ENCODE measurements at regions not wholly inside any gene's neighbourhood (a gene's known extent, or its start where the extent isn't known, plus 50 kb on each side); places are given as distances from the start of the nearest gene placed in this dataset.

- TF ChIP-seq CTCF (conservative IDR thresholded peaks at IDR 0.05; ENCODE audit: low read length) (no peak), EZH2phosphoT487 (IDR thresholded peaks at IDR 0.05; ENCODE audit: borderline replicate concordance, low read depth, low read length) (no peak)
These were observed 64.0 kb downstream of the CCNG2 start for GRCh38 chr4:77220828-77221613.

Data from OCI-LY7 (cell line).